GM18867 (cell line): ENCODE measurements at regions not wholly inside any gene's neighbourhood (a gene's known extent, or its start where the extent isn't known, plus 50 kb on each side); places are given as distances from the start of the nearest gene placed in this dataset.

Source experiments
- ATAC-seq: cut with Tn5 transposase; IDR thresholded peaks from one replicate; pipeline ENCODE4 v1.9.1; 2021; ENCODE audit warnings: mild to moderate bottlenecking, moderate library complexity; ENCODE audit not compliant: unreplicated experiment

DNA sequence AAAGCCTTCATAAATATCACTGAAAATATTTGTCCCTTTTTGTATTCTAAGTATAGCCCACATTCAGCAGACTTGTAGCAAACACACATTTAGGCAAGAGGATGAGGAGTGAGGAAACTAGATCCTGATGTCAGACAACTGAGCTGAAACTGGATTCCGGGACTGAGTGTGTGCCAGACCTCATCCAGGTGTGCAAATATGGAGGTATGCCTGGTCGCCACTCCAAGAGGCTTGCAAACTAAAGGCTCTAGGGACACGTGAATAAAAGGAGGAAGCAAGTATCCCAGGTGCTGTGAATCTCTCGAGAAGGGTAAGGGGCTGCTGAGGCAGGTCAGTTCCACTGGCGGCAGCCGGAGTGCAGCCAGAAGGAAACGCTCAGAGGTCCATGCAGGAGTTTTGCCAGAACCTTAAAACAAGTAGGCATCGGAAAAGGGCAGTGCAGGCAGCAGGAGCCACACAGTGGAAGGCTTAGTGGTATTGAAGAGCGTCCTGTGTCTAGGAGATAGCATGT lies 77.4 kb upstream of the ALDH1B1 start:
- no peak for ATAC-seq

DNA sequence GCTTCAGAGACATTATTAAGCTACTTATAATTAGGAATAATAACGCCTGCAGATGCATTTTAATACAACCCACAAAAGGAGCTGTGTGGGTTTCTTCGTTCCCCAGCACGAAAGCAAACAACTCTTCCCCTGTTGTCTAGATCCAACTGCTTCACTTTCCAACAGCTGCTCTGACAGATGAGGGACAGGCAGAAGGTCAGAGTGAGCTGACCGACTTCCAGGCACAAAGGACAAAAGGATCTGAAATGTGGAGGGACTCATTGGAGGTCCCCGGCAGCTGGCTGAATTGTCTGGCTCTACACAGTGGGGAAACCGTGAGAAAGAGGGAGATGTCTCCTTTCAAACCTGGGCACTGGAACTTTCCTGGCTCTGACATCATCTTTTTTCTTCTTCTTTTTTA lies 79.1 kb upstream of the ALDH1B1 start:
- ATAC-seq = no peak

DNA sequence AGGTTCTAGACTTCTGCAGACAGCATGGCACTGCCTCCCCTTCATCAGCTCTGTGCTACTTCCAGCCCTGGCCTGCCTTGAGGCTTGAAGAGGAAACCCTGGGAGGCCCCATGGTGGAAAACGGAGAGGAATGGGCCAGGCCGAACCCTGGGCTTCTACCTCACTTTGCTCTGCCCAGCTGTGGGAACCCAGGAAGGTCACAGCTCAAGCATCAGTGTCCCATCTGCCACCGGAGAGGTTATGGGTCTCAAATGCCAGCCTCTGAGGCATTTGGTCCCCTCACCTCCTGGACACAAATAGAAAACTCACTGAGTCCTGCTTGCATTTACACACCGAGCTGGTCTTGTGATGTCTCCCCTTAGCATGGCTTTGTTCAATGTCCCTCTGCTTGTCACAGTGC lies 80.1 kb upstream of the ALDH1B1 start:
- no peak for ATAC-seq

DNA sequence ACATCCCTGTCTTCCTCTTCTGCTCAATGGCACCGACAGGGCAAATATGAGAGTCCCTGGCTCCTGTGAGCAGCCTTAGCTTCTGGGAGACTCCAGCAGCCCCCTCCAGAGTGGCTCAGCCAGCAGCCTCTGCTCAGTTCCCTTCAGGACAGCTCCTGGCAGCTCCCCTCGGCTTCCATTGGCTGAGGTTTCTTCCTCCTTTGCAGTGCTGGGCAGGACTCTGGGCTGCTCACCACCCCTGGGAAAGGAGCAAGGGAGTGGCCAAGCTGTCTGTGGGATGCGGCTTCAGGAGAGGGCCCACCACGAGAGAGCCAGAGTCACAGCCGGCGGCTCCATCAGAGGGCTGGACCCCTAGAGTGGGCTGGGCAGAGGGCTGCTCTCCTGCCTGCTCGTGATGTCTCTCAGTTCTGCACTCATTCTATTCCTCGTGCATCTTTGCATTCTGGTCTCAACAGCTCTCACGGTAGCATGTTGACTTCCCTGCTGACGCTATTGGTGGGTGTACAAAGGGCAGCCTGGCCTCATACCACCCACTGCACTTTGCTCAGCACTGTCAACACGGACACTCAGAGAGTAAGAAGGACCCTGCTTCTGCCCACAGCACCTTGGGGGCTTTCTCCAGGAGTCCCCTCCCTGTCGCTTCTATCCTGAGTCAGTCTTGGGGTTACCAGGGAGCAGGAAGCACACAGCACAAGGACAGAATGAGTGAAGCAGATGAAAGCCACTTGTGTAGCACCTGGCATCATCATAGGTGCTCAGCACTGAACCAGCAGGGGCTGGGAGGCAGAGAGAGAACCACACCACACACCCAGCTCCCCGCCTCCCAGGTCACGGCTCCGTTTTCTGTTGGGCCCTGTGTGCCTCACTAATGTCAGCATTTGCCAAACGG lies 80.9 kb upstream of the ALDH1B1 start:
- no peak for ATAC-seq

DNA sequence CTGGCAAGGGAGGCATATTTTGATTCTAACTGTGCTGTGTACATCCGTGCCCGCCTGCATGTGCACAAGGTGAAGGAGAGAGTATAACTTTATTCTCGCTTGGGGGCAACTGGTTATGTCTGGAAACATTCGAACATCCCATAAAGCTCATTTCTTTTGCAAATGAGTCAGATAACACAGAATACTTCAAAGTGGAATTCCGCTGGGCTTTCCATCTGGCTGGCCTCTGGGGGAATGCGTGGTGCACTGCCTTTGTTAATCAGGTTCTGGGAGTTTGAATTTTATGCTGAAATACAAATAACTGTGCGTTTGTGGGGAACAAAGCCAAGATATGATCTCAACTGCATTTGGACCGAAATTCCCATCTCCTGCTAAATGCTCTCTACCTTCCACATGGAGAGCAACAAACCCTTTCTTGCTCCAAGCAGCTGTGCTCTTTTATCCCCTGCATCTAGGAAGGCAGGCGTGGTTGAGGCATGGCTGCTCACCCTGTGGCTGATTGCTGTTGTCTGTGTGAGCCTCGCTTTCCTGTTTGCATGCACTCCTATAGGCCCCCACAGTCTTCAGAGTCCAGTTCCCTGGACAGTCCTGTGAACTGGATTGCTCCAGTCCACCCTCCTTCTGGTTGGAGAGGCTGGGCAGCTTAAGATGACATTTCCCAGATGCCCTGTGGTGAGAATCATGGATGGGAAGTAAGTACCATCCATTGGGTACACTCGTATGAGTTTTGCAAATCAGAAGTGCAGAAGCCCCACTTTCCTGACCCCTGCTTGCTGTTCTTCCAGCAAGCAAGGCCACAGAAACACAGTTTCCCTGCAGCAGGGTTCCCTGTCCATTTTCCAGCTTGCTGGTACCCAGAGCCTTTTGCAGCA lies 82.9 kb upstream of the ALDH1B1 start:
- no peak for ATAC-seq

DNA sequence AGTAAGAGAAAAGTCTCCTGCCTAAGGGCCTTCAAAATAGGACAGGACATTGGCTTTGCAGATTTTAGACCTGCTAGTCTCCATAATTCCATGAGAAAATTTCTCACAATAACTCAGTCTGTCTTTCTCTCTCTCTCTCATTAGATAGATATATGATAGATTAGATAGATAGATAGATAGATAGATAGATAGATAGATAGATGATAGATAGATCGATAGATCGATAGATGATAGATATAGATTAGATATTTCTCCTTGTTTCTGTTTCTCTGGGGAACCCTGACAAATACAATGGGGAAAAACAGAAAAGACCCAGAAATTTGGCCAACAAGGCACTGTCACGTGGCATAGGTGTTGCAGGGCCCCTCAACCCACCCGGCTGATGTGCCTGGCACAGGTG lies 84.4 kb upstream of the ALDH1B1 start:
- ATAC-seq = no peak

DNA sequence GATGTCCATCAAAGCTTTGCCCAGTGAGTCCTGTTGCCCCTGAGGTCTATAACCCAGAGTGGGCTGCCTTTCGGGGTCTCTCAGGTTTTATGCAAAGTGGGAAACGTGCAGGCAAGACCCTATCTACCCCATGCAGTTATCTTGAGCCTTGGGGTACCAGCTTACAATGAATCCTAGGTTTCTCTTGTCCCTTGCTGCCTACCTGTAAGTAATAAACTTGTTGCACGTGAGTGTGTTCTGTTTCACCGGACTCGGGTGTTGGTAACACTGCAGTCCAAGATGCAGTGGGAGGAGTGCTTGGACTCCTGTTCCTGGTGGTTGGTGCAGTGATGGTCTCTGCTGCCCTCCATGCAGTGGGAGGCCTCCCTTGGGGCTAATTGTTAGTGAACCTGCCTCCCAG lies 85.6 kb upstream of the ALDH1B1 start:
- ATAC-seq = no peak

DNA sequence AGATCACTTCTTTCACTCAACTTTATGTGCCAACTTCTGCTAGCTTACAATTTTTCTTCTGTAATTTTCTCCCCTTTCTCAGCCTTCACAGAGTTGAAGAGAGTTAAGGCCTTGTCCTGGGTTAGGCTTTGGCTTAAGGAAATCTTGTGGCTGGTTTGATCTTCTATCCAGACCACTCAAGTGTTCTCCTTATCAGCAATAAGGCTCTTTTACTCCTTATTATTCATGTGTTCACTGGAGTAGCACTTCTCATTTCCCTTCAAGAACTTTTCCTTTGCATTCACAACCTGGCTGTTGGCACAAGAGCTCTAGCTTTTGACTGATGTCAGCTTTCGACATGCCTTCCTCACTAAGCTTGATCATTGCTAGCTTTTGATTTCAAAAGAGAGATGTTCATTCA lies 86.9 kb upstream of the ALDH1B1 start:
- no peak for ATAC-seq

DNA sequence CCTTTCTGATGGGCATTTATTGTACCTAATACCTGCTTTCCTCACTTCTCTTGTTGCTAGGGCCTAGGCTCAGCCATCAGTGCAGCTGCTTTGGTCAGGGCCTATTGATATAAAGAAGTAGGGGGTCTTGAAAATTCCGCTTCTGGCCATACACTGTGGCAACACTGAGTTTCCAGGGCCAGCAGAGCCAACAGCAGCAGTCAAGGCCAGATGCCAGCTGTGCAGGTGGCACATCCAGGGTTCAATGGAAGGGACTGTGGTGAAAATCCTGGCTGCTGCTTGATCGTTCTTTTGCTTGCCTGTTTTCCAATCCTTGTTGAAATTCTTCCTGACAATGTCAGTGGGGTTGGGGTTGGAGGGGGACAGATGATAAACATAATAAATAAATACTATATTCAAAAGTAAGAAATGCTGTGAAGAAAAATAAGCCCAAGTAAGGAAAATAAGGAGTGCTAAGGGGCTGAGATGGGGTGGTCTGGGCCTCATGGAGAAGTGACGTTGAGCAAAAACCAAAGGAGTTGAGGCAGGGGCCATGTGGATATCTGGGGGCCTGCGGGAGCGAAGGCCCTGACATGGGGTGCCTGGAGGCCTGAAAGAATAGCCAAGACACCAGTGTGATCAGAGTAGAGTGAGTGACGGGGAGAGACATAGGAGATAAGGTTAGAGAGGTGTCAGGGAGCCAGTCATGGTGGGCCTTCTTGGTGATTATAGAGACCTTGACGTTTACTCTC lies 91.0 kb upstream of the ALDH1B1 start:
- no peak for ATAC-seq

DNA sequence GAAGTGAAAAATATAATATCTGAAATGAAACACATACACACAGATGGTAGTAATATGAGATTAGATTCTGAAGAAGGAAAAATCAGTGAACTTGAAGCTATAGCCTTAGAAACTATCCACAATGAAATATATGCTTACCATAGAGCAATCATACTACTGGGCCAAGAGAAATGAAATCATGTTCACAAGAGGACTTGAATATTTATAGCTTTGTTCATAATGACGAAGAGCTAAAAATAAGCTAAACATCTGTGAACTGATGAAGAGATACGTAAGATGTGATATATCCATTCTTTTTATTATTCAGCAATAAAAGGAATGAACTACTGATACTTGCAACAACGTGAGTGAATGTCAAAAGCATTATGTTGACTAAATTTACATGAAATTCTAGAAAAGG lies 92.6 kb upstream of the ALDH1B1 start:
- no peak for ATAC-seq

DNA sequence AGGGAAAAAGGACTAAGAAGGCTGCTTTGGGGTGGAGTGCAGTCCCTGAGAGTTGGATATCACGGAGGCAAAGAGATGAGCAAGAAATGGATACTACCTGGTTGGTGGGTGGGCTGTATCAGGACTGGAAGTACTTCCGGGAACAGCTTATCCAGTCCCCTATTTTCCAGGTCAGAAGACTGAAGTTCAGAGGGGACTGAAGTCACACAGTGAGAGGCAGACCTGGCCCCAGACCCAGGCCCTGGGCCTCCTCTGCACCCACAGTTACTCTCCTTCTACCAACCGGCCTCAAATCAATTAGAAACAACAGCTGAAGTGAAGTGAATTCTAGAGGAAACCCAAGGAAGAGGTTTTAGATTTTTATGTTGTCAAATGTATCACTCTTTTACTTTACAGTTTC lies 93.6 kb upstream of the ALDH1B1 start:
- ATAC-seq = no peak

DNA sequence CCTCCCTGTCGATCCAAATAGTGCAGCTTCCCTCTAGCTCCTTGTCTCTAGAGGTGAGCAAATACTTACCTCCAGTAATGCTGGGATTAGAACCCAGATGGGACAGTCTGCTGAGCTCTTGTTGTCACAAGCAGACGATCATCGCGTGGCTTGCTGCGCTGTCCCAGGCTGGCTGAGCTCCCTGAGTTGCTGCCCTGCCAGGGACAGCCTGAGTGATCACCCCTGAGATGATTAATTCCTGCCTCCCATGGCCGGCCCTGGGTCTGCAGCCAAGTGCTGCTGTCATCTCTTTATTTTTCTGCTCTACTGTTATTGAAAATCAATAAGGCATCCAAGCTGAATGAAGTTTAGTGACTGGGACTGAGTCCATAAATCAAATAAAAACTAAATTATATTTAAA lies 94.0 kb upstream of the ALDH1B1 start:
- no peak for ATAC-seq

DNA sequence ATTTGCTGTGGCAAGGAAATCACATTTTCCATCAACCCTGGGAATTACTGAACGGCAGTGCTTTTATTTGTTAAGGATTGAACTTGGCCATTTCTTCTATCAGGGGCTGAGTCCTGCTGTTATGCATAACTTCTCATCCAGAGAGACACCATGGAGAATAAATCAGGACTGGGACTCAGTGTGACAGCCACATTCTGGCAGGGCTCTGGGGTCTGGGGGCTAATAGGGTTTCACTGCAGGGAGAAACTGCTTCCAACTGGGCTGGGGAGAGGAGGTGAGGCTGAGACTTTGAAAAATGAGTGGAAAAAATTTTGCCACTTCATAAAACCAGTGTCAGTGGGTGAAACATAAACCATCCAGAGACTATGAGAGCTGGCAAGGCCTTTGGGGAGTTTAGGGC lies 95.7 kb upstream of the ALDH1B1 start:
- no peak for ATAC-seq

DNA sequence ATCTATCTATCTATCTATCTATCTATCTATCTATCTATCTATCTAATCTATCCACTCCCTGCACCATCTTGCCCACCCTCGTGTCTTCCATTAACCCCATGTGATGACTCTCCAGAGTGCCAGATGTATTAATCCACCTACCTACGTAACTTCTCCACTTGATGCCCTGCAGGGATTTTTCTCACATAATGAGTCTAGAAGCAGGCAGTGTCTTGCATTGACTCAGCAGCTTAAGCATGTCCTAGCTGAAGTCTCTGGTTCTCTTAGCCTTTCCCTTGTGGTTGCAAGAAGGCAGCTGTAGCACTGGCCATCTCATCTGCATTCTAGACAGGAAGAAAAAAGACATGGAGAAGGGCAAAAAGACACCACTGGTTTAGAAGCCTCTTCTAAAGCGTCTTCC lies 96.7 kb upstream of the ALDH1B1 start:
- no peak for ATAC-seq

DNA sequence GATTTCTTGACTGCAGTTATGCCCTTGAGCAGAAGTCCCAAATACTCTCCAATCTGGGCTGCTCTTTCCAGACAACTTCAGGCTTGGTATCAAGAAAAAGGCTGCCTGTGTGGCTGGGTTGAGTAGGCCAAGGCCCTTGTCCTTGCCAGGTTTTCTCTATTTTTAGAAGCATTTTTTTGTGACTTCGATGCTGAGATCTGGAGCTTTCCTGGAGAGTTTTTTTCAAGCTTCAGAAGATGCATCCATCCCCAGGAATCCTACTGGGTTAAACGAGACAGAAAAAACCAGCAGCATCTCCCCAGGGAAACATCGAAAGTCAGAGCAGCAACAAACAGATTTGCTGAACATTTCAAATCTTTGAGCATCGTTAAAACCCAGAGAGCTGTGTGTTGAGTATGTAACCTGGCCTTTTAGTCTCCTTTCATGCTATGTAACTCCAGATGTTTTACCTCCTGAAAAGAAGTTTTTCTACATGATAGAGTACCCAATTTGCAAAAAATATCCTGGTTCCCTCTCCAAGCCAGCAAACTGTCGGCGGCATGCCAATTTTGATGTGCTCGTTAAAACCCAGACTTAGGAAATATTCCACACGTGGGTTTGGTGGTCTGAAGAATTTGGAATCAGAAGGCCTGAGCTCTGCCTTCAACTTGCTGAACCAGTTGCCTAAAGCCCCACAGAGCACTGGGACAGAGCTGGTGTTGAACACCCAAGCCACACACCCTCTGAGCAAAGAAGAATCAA lies 98.1 kb upstream of the ALDH1B1 start:
- no peak for ATAC-seq

DNA sequence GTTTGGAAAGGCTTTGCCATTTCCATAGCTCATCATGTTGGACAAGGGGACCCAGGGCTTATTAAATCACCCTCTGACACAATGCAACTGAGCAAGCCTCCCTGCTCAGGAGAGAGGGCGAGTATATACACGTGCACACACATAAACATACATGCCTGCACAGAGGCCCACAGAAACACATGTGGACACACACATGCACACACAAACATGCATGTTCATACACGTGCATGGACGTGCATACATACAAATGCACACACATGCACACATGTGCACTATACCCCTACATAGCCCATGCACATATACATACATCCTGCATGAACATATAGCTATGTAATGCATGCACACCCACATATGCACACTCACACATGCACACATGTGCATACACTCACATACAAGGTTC lies 99.5 kb upstream of the ALDH1B1 start:
- no peak for ATAC-seq

DNA sequence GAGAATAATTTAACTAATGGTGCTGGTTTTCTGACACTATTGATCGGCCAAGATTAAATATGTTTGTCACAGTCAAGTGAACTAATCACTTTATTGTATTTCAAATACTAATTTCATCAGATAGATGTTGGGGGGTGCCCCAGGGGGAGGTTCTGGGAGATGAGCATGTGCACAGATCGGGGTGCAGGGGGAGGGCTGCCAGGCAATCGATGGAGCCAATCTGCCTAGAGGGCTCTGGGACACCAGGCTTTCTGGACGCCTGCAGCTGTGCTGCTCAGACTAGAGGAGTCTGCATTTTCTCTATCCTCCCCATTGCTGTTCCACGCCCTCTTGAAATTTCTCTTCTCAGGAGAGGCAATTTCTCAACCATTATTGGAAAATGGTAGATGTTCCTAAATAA lies 100.0 kb upstream of the ALDH1B1 start:
- no peak for ATAC-seq

DNA sequence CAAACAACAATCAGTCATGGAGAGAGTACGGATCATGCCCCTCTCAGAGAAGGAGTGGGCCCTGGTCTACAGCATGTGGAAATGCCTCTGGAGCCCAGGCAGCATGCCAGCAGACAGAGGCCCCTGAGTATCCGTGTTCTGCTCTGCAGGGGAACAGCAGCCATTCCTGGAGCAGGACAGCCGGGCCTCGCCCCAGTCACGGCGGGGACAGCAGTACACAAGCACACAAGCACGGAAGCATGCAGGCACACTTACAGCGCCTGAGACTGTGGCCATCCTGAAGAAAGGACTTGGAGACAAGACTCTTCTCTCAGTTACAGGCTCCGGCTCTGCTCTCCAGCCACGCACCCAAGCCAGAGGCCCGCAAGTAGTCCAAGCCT lies 102.6 kb upstream of the ALDH1B1 start:
- no peak for ATAC-seq

DNA sequence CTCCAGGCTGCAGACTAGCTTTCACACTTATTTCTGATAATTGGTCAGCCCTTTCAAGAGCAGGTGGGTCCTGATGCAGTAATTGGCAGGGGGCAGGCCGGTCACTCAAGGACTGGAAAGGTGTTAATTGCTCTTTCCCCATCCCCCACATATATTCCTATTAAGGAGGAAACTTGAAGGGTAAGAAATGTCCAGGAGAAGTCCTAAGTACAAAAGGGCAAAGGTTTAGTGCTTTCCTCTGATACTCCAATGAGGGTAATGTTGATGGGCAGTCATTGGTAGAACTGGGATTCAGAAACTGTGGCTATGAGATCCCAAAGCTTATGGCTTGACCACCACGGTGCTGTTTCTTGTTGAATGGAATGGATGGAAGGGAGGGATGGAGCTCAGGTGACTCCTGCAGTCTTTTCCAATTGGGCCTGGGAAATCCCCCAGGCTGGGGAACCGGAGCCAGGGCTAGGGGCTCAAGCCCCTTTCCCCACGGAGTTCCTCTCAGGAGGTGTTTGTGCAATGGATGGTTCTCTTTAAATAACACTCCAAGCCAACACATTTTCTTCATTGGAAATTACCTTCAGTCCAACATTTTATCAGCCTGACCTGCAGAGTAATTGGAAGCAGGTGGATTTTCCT lies 103.2 kb upstream of the ALDH1B1 start:
- no peak for ATAC-seq

DNA sequence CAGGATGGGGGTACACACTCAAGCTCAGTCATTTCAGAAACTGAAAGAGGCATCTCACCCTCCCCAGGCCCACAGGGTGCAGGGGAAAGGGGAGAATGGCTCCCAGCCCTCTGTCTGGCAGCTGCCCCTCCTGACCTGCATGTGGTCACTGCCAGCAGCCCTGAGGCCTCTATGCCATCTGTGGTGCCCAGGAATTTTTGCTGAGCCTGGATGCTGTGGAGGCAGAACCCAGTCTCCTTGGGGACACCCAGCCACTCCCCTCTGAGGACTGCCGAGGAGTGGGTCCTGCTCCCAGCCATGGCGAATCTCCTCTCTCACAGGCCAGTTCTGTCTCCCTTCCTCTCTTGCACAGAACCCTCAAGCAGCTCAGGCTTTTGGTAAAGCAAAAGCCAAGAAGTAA lies 104.0 kb upstream of the ALDH1B1 start:
- ATAC-seq = no peak
